ENCODE measurements at regions not wholly inside any gene's neighbourhood (a gene's known extent, or its start where the extent isn't known, plus 50 kb on each side); places are given as distances from the start of the nearest gene placed in this dataset.

DNA sequence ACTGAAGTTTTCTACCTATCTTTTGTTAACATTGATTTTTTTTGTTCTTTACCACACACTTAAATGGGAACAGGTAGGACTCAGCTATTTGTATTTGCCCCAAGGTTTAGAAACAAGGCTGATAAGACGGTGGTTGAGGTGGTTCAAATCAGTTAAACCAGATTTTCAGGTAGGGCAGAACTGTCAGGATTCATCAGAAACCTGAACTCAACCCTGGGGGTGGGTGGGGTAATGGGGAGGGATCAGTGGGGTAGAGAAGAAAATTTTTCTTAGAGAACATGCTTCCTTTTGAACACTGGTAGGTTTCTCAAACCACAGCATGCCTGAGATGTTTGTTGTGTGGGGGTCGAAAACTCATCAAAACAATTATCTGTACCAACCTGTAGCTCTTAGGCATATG lies 113.0 kb downstream of the BASP1 start:
- no peak for TF ChIP-seq POLR2A (IDR thresholded peaks at IDR 0.05; ENCODE audit: low read depth)
- TF ChIP-seq POLR2AphosphoS5 (IDR thresholded peaks at IDR 0.05): no peak
